Liver (tissue), 8 donors: ENCODE measurements at regions not wholly inside any gene's neighbourhood (a gene's known extent, or its start where the extent isn't known, plus 50 kb on each side); places are given as distances from the start of the nearest gene placed in this dataset.

Experiments used
- DNase-seq: peaks from one replicate; pipeline ENCODE4 v3.0.0-alpha.2; 2017; ENCODE audit warnings: low spot score
- H3K27ac ChIP-seq, 2 donors: one replicate each; pipeline ENCODE4 v1.7.0; 2013; ENCODE audit warnings: inconsistent platforms in 2 of 2, low read length in 2 of 2, control low read depth in 1 of 2, low read depth in 1 of 2, mild to moderate bottlenecking in 1 of 2
- H3K27me3 ChIP-seq, 4 donors: one replicate each; pipeline versions ENCODE4 v1.6.1 to v1.7.0; 2013; ENCODE audit warnings: low read length in 3 of 4, inconsistent platforms in 1 of 4, mild to moderate bottlenecking in 1 of 4, moderate library complexity in 1 of 4; ENCODE audit not compliant: control insufficient read depth in 4 of 4, insufficient read depth in 4 of 4
- H3K36me3 ChIP-seq, 4 donors: one replicate each; pipeline versions ENCODE4 v1.6.1 to v1.7.0; 2013; ENCODE audit warnings: low read length in 3 of 4, mild to moderate bottlenecking in 3 of 4, low read depth in 1 of 4, moderate library complexity in 1 of 4; ENCODE audit not compliant: control insufficient read depth in 4 of 4, insufficient read depth in 3 of 4
- H3K4me1 ChIP-seq, 4 donors: one replicate each; pipeline versions ENCODE4 v1.6.1 to v1.7.0; 2013; ENCODE audit warnings: low read length in 3 of 4, mild to moderate bottlenecking in 3 of 4, moderate library complexity in 1 of 4; ENCODE audit not compliant: control insufficient read depth in 4 of 4, insufficient read depth in 4 of 4
- H3K4me3 ChIP-seq, 3 donors: one replicate each; pipeline versions ENCODE4 v1.6.1 to v1.7.0; 2013; ENCODE audit warnings: low read length in 3 of 3, control low read depth in 1 of 3, low read depth in 1 of 3, mild to moderate bottlenecking in 1 of 3
- H3K9ac ChIP-seq, 2 donors: one replicate each; pipeline ENCODE4 v1.7.0; 2013; ENCODE audit warnings: low read length in 2 of 2, mild to moderate bottlenecking in 2 of 2, moderate library complexity in 2 of 2, control low read depth in 1 of 2, low read depth in 1 of 2
- H3K9me3 ChIP-seq, 4 donors: one replicate each; pipeline versions ENCODE4 v1.6.1 to v1.7.0; 2013; ENCODE audit warnings: low read length in 3 of 4; ENCODE audit not compliant: control insufficient read depth in 4 of 4
- ATF3 ChIP-seq: IDR thresholded peaks from 2 replicates; pipeline ENCODE4 v1.6.1; 2016; ENCODE audit warnings: antibody characterized with exemption
- CTCF ChIP-seq: fragments of 150-350 bp; IDR thresholded peaks from 2 replicates; pipeline ENCODE4 v1.5.1; 2017; ENCODE audit warnings: improper control_type of control experiment, low read depth, low read length; ENCODE audit not compliant: missing input control
- FOXA1 ChIP-seq: IDR thresholded peaks from 2 replicates; pipeline ENCODE4 v1.6.1; 2016; ENCODE audit warnings: antibody characterized with exemption
- FOXA2 ChIP-seq: IDR thresholded peaks from 2 replicates; pipeline ENCODE4 v1.6.1; 2016; ENCODE audit warnings: antibody characterized with exemption
- GABPA ChIP-seq, 2 donors: IDR thresholded peaks in 1 of 2; conservative IDR thresholded peaks in 1 of 2; 2 replicates each; pipeline ENCODE4 v1.6.1; 2016; ENCODE audit warnings: antibody characterized with exemption in 2 of 2, mild to moderate bottlenecking in 1 of 2, moderate library complexity in 1 of 2
- HNF4A ChIP-seq, 2 donors: conservative IDR thresholded peaks; 2 replicates each; pipeline ENCODE4 v1.6.1; 2016; ENCODE audit warnings: antibody characterized with exemption in 2 of 2, mild to moderate bottlenecking in 2 of 2
- HNF4G ChIP-seq: IDR thresholded peaks from 2 replicates; pipeline ENCODE4 v1.6.1; 2016; ENCODE audit warnings: antibody characterized with exemption
- JUND ChIP-seq, 2 donors: IDR thresholded peaks; 2 replicates each; pipeline ENCODE4 v1.6.1; 2016; ENCODE audit warnings: antibody characterized with exemption in 2 of 2
- NR2F2 ChIP-seq: IDR thresholded peaks from 2 replicates; pipeline ENCODE4 v1.6.1; 2016; ENCODE audit warnings: antibody characterized with exemption
- RAD21 ChIP-seq, 2 donors: IDR thresholded peaks; 2 replicates each; pipeline ENCODE4 v1.6.1; 2016; ENCODE audit warnings: antibody characterized with exemption in 2 of 2, mild to moderate bottlenecking in 2 of 2
- REST ChIP-seq: IDR thresholded peaks from 2 replicates; pipeline ENCODE4 v1.6.1; 2016; ENCODE audit warnings: antibody characterized with exemption, mild to moderate bottlenecking
- RXRA ChIP-seq, 2 donors: IDR thresholded peaks; 2 replicates each; pipeline ENCODE4 v1.6.1; 2017 to 2018; ENCODE audit warnings: antibody characterized with exemption in 2 of 2, mild to moderate bottlenecking in 1 of 2
- SP1 ChIP-seq: IDR thresholded peaks from 2 replicates; pipeline ENCODE4 v1.6.1; 2018; ENCODE audit warnings: antibody characterized with exemption, mild to moderate bottlenecking
- TAF1 ChIP-seq: conservative IDR thresholded peaks from 2 replicates; pipeline ENCODE4 v1.6.1; 2016; ENCODE audit warnings: antibody characterized with exemption, mild to moderate bottlenecking
- YY1 ChIP-seq: IDR thresholded peaks from 2 replicates; pipeline ENCODE4 v1.6.1; 2016; ENCODE audit warnings: antibody characterized with exemption, mild to moderate bottlenecking
- WGBS: extraction: QIAGEN DNeasy Blood & Tissue Kit; methylation state at CpG from one replicate; pipeline ENCODE4 v1.1.7; 2013; 5-methylcytosine and 5-hydroxymethylcytosine counted together
- TF ChIP-seq, protein P1 (sequence below): IDR thresholded peaks from 2 replicates; pipeline ENCODE4 v1.6.1; 2016; ENCODE audit warnings: antibody characterized with exemption
- TF ChIP-seq, protein P2 (sequence below): IDR thresholded peaks from 2 replicates; pipeline ENCODE4 v1.6.1; 2016; ENCODE audit warnings: antibody characterized with exemption
- donor health status: healthy.
- donor health status: healthy.
- donor health status: healthy.
- donor health status: healthy.
- donor health status: healthy.

DNA sequence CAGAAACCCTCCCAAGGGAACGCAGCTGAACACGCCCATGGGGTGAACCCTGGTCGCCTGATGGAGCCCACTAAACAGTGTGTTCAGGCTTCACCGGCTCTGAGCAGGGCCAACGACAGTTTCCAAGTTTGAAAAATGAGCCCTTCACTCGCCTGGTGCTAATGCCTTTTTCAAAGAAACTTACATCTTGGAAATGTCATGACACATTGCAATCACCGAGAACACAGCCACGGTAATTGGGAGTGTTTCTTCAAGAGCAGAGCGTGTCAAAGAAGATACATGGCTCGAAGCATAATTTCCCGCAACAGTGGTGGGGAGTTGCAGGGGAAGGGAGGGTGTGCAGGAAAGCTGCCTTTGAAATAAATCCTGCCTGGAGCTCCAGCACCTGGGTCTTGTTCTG is 463.2 kb downstream of the TMEM114 start:
- Histone ChIP-seq H3K4me1 (no peaks in the 10 kb centered on the region), H3K36me3 (no peaks in the 10 kb centered on the region), H3K9me3 (peaks cover 0 to 6% (median 5%) of the 10 kb centered on the region in 4 donors), H3K27me3 (no peaks in the 10 kb centered on the region), H3K27ac (no peak overlapping the region), H3K9ac (no peak overlapping the region), H3K4me3 (no peak overlapping the region)
- no peak for TF ChIP-seq JUND (IDR thresholded peaks at IDR 0.05)
- no peak for TF ChIP-seq REST
- no peak for TF ChIP-seq RAD21 (IDR thresholded peaks at IDR 0.05)
- TF ChIP-seq NR2F2: no peak
- WGBS: 80% methylated on average over 11 of the region's 11 CpGs
- DNase-seq: no peak

- Histone ChIP-seq H3K27me3 (no peaks in the 10 kb centered on the region), H3K4me1 (no peaks in the 10 kb centered on the region), H3K4me3 (no peak overlapping the region), H3K27ac (no peak overlapping the region), H3K9ac (no peak overlapping the region), H3K36me3 (no peaks in the 10 kb centered on the region), H3K9me3 (peaks cover 0 to 6% (median 5%) of the 10 kb centered on the region in 4 donors)
- TF ChIP-seq RXRA (IDR thresholded peaks at IDR 0.05) (no peak), ATF3 (no peak), FOXA1 (no peak), YY1 (no peak), SP1 (no peak), NR2F2 (no peak), HNF4G (no peak), GABPA (IDR thresholded peaks at IDR 0.05 in 1 of 2, conservative IDR thresholded peaks at IDR 0.05 in 1 of 2) (no peak), JUND (IDR thresholded peaks at IDR 0.05) (no peak), RAD21 (IDR thresholded peaks at IDR 0.05) (no peak), TAF1 (no peak)
- TF ChIP-seq, protein P1, sequence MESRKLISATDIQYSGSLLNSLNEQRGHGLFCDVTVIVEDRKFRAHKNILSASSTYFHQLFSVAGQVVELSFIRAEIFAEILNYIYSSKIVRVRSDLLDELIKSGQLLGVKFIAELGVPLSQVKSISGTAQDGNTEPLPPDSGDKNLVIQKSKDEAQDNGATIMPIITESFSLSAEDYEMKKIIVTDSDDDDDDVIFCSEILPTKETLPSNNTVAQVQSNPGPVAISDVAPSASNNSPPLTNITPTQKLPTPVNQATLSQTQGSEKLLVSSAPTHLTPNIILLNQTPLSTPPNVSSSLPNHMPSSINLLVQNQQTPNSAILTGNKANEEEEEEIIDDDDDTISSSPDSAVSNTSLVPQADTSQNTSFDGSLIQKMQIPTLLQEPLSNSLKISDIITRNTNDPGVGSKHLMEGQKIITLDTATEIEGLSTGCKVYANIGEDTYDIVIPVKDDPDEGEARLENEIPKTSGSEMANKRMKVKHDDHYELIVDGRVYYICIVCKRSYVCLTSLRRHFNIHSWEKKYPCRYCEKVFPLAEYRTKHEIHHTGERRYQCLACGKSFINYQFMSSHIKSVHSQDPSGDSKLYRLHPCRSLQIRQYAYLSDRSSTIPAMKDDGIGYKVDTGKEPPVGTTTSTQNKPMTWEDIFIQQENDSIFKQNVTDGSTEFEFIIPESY: no peak
- DNase-seq: no peak
- WGBS: 83% methylated on average over 3 of the region's 3 CpGs
Observed at GRCh38 chr16:8126313-8126712, 464.0 kb downstream of the TMEM114 start.

GRCh38 chr16:8120001-8120400 is 470.3 kb downstream of the TMEM114 start:
- no peaks in the 10 kb centered on the region for H3K4me1 ChIP-seq
- DNase-seq: no peak
- H3K36me3 ChIP-seq: no peaks in the 10 kb centered on the region
- H3K4me3 ChIP-seq: no peak overlapping the region
- no peaks in the 10 kb centered on the region for H3K9me3 ChIP-seq
- no peaks in the 10 kb centered on the region for H3K27me3 ChIP-seq
- WGBS: 70% methylated on average over 4 of the region's 4 CpGs
- H3K9ac ChIP-seq: no peak overlapping the region
- H3K27ac ChIP-seq: no peak overlapping the region
- no peak for TF ChIP-seq YY1
- TF ChIP-seq NR2F2: no peak
- no peak for TF ChIP-seq SP1
- no peak for TF ChIP-seq CTCF
- no peak for TF ChIP-seq HNF4G
- no peak for TF ChIP-seq RAD21 (IDR thresholded peaks at IDR 0.05)
- TF ChIP-seq TAF1: no peak
- no peak for TF ChIP-seq RXRA (IDR thresholded peaks at IDR 0.05)
- TF ChIP-seq, protein P2, sequence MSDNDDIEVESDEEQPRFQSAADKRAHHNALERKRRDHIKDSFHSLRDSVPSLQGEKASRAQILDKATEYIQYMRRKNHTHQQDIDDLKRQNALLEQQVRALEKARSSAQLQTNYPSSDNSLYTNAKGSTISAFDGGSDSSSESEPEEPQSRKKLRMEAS: no peak
- no peak for TF ChIP-seq HNF4A (conservative IDR thresholded peaks at IDR 0.05)
- TF ChIP-seq JUND (IDR thresholded peaks at IDR 0.05): no peak
- no peak for TF ChIP-seq ATF3
- no peak for TF ChIP-seq GABPA (IDR thresholded peaks at IDR 0.05 in 1 of 2, conservative IDR thresholded peaks at IDR 0.05 in 1 of 2)
- TF ChIP-seq FOXA2: no peak
- no peak for TF ChIP-seq FOXA1
